H1 (cell line): ENCODE measurements at regions not wholly inside any gene's neighbourhood (a gene's known extent, or its start where the extent isn't known, plus 50 kb on each side); places are given as distances from the start of the nearest gene placed in this dataset.

ENCODE experiments used
- CREB1 ChIP-seq: IDR thresholded peaks from 2 replicates; pipeline ENCODE4 v1.6.1; 2012; ENCODE audit warnings: inconsistent platforms
- EP300 ChIP-seq, 2 experiments: IDR thresholded peaks; 1 replicate in 1 of 2; 2 replicates in 1 of 2; pipeline ENCODE4 v1.6.1; 2011 to 2012; ENCODE audit warnings: low read depth in 2 of 2, low read length in 2 of 2, mild to moderate bottlenecking in 2 of 2, borderline replicate concordance in 1 of 2, inconsistent platforms in 1 of 2, moderate library complexity in 1 of 2
- EZH2 ChIP-seq: fragments of 200-600 bp; sonication (generic); IDR thresholded peaks from 2 replicates; pipeline ENCODE4 v1.7.1; 2012; ENCODE audit warnings: low read depth, mild to moderate bottlenecking, moderate library complexity, low read length, inconsistent platforms; ENCODE audit not compliant: severe bottlenecking
- POLR2A ChIP-seq, 2 experiments: IDR thresholded peaks; 1 replicate in 1 of 2; 2 replicates in 1 of 2; pipeline ENCODE4 v1.6.1; 2011; ENCODE audit warnings: low read depth in 2 of 2, low read length in 2 of 2, mild to moderate bottlenecking in 2 of 2; ENCODE audit errors: control extremely low read depth in 1 of 2
- TAF1 ChIP-seq: IDR thresholded peaks from 2 replicates; pipeline ENCODE4 v1.6.1; 2011; ENCODE audit warnings: mild to moderate bottlenecking, low read depth, low read length
- TF ChIP-seq, protein P1 (sequence below), 3 experiments: IDR thresholded peaks; 1 replicate in 2 of 3; 2 replicates in 1 of 3; pipeline versions ENCODE4 v1.5.1 to v1.6.1; 2011; ENCODE audit warnings: low read length in 3 of 3, mild to moderate bottlenecking in 3 of 3, inconsistent platforms in 2 of 3, low read depth in 1 of 3, moderate library complexity in 1 of 3; ENCODE audit not compliant: insufficient read depth in 1 of 3; ENCODE audit errors: control extremely low read depth in 1 of 3
- TF ChIP-seq, protein P2 (sequence below): IDR thresholded peaks from 2 replicates; pipeline ENCODE4 v1.6.1; 2012; ENCODE audit warnings: inconsistent platforms
- TF ChIP-seq, protein P3 (sequence below): IDR thresholded peaks from 2 replicates; pipeline ENCODE4 v1.6.1; 2011; ENCODE audit warnings: low read depth, mild to moderate bottlenecking, low read length; ENCODE audit not compliant: insufficient read depth

DNA sequence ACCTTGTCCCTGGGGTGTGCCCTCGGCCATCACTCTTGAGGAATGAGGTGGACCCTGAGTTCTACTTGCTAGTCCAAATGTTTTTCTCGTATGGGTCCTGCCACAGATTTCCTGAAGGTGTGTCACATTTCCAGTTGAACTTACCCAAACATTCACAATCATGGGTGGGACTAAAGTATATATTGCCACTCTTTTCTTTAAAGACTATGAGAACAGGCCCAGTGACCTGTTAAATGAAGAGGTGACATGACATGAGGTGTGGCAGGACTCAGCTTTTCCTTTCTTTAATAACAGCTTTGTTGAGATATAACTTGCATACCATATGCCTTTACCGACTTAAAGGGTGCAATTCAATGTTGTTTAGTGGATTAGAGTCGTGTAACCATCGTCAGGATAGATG lies 177.2 kb upstream of the EXOC2 start:
- TF ChIP-seq EZH2 (no peak), EP300 (IDR thresholded peaks at IDR 0.05; ENCODE audit: borderline replicate concordance in 1 of 2, low read depth in 2 of 2, low read length in 2 of 2) (no peak), POLR2A (IDR thresholded peaks at IDR 0.05; ENCODE audit: control extremely low read depth in 1 of 2, low read depth in 2 of 2, low read length in 2 of 2) (no peak), TAF1 (no peak), CREB1 (no peak)
- TF ChIP-seq, protein P1, sequence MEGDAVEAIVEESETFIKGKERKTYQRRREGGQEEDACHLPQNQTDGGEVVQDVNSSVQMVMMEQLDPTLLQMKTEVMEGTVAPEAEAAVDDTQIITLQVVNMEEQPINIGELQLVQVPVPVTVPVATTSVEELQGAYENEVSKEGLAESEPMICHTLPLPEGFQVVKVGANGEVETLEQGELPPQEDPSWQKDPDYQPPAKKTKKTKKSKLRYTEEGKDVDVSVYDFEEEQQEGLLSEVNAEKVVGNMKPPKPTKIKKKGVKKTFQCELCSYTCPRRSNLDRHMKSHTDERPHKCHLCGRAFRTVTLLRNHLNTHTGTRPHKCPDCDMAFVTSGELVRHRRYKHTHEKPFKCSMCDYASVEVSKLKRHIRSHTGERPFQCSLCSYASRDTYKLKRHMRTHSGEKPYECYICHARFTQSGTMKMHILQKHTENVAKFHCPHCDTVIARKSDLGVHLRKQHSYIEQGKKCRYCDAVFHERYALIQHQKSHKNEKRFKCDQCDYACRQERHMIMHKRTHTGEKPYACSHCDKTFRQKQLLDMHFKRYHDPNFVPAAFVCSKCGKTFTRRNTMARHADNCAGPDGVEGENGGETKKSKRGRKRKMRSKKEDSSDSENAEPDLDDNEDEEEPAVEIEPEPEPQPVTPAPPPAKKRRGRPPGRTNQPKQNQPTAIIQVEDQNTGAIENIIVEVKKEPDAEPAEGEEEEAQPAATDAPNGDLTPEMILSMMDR (IDR thresholded peaks at IDR 0.05; ENCODE audit: control extremely low read depth in 1 of 3, insufficient read depth in 1 of 3, low read depth in 1 of 3, low read length in 3 of 3), result no peak
- TF ChIP-seq, protein P2, sequence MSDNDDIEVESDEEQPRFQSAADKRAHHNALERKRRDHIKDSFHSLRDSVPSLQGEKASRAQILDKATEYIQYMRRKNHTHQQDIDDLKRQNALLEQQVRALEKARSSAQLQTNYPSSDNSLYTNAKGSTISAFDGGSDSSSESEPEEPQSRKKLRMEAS, result no peak
- TF ChIP-seq, protein P3, sequence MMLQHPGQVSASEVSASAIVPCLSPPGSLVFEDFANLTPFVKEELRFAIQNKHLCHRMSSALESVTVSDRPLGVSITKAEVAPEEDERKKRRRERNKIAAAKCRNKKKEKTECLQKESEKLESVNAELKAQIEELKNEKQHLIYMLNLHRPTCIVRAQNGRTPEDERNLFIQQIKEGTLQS, result no peak
